Gastroesophageal sphincter (tissue), 4 donors: ENCODE measurements at regions not wholly inside any gene's neighbourhood (a gene's known extent, or its start where the extent isn't known, plus 50 kb on each side); places are given as distances from the start of the nearest gene placed in this dataset.

Experiments used
- ATAC-seq: fragments of 150-250 bp; one replicate; pipeline ENCODE4 v1.9.1; 2016; ENCODE audit warnings: mild to moderate bottlenecking, moderate library complexity
- H3K27ac ChIP-seq, 4 donors: fragments of 200-600 bp; sonication (generic) in 3 of 4; 1 replicate in 3 of 4; 2 replicates in 1 of 4; pipeline ENCODE4 v1.5.1; 2016 to 2019
- H3K27me3 ChIP-seq: fragments of 200-600 bp; sonication (generic); one replicate; pipeline ENCODE4 v1.5.1; 2019
- H3K36me3 ChIP-seq, 2 donors: fragments of 200-600 bp; sonication (generic); one replicate each; pipeline ENCODE4 v1.5.1; 2019; ENCODE audit warnings: control low read depth in 1 of 2
- H3K4me1 ChIP-seq, 3 donors: fragments of 200-600 bp; sonication (generic); 1 replicate in 2 of 3; 2 replicates in 1 of 3; pipeline ENCODE4 v1.5.1; 2016 to 2019; ENCODE audit warnings: control low read depth in 2 of 3
- H3K4me3 ChIP-seq, 2 donors: fragments of 200-600 bp; sonication (generic); one replicate each; pipeline ENCODE4 v1.5.1; 2019; ENCODE audit warnings: mild to moderate bottlenecking in 1 of 2, moderate library complexity in 1 of 2
- H3K9me3 ChIP-seq, 3 donors: fragments of 200-600 bp; sonication (generic); one replicate each; pipeline ENCODE4 v1.5.1; 2017 to 2019; ENCODE audit warnings: control low read depth in 2 of 3
- EP300 ChIP-seq: sonication (generic); formaldehyde crosslinking; IDR thresholded peaks from one replicate; pipeline ENCODE4 v1.6.1; 2017; ENCODE audit warnings: antibody characterized with exemption, mild to moderate bottlenecking
- POLR2A ChIP-seq, 2 donors: fragments of 450-650 bp; IDR thresholded peaks; one replicate each; pipeline ENCODE4 v1.6.1; 2017; ENCODE audit warnings: antibody characterized with exemption in 2 of 2, mild to moderate bottlenecking in 2 of 2, moderate library complexity in 1 of 2
- POLR2AphosphoS5 ChIP-seq: sonication (generic); formaldehyde crosslinking; IDR thresholded peaks from one replicate; pipeline ENCODE4 v1.6.1; 2017; ENCODE audit warnings: antibody characterized with exemption
- WGBS, 2 donors: methylation state at CpG; one replicate each; pipeline ENCODE4 v1.1.5; 2018; ENCODE audit warnings: low coverage in 1 of 2; 5-methylcytosine and 5-hydroxymethylcytosine counted together
- TF ChIP-seq, protein P1 (sequence below), 4 experiments: fragments of 200-600 bp in 2 of 4; fragments of 450-650 bp in 2 of 4; sonication (generic) in 1 of 4; IDR thresholded peaks; one replicate each; pipeline ENCODE4 v1.5.1; 2017 to 2019; ENCODE audit warnings: antibody characterized with exemption in 4 of 4, mild to moderate bottlenecking in 2 of 4, moderate library complexity in 2 of 4

GRCh38 chr1:199279872-199280645, 641.2 kb downstream of the PTPRC start:
- Histone ChIP-seq H3K27ac (no peak overlapping the region), H3K9me3 (no peaks in the 10 kb centered on the region), H3K27me3 (no peaks in the 10 kb centered on the region), H3K36me3 (no peaks in the 10 kb centered on the region), H3K4me1 (no peaks in the 10 kb centered on the region), H3K4me3 (no peak overlapping the region)
- no peak for TF ChIP-seq EP300
- no peak for TF ChIP-seq POLR2AphosphoS5
- TF ChIP-seq, protein P1, sequence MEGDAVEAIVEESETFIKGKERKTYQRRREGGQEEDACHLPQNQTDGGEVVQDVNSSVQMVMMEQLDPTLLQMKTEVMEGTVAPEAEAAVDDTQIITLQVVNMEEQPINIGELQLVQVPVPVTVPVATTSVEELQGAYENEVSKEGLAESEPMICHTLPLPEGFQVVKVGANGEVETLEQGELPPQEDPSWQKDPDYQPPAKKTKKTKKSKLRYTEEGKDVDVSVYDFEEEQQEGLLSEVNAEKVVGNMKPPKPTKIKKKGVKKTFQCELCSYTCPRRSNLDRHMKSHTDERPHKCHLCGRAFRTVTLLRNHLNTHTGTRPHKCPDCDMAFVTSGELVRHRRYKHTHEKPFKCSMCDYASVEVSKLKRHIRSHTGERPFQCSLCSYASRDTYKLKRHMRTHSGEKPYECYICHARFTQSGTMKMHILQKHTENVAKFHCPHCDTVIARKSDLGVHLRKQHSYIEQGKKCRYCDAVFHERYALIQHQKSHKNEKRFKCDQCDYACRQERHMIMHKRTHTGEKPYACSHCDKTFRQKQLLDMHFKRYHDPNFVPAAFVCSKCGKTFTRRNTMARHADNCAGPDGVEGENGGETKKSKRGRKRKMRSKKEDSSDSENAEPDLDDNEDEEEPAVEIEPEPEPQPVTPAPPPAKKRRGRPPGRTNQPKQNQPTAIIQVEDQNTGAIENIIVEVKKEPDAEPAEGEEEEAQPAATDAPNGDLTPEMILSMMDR (IDR thresholded peaks at IDR 0.05): no peak
- no peak for TF ChIP-seq POLR2A (IDR thresholded peaks at IDR 0.05)
- 57 to 76% methylated on average over 3 of the region's 3 CpGs for WGBS, 2 donors
- no peak for ATAC-seq

- Histone ChIP-seq H3K9me3 (no peaks in the 10 kb centered on the region), H3K4me3 (no peak overlapping the region), H3K36me3 (no peaks in the 10 kb centered on the region), H3K27me3 (no peaks in the 10 kb centered on the region), H3K4me1 (no peaks in the 10 kb centered on the region), H3K27ac (no peak overlapping the region)
- ATAC-seq: no peak
- WGBS, 2 donors: 58 to 80% methylated on average over 3 of the region's 3 CpGs
- TF ChIP-seq, protein P1 (IDR thresholded peaks at IDR 0.05): no peak
- no peak for TF ChIP-seq EP300
- TF ChIP-seq POLR2A (IDR thresholded peaks at IDR 0.05): no peak
- no peak for TF ChIP-seq POLR2AphosphoS5
These were observed 644.0 kb downstream of the PTPRC start for GRCh38 chr1:199282751-199283305.

- Histone ChIP-seq H3K36me3 (no peaks in the 10 kb centered on the region), H3K4me3 (no peak overlapping the region), H3K27me3 (no peaks in the 10 kb centered on the region), H3K9me3 (no peaks in the 10 kb centered on the region), H3K27ac (no peak overlapping the region), H3K4me1 (no peaks in the 10 kb centered on the region)
- ATAC-seq: no peak
- WGBS, 2 donors: 0 to 14% methylated on average over 2 of the region's 2 CpGs
- TF ChIP-seq EP300 (no peak), POLR2AphosphoS5 (no peak), POLR2A (IDR thresholded peaks at IDR 0.05) (no peak)
- TF ChIP-seq, protein P1 (IDR thresholded peaks at IDR 0.05): no peak
These were observed 645.0 kb downstream of the PTPRC start for GRCh38 chr1:199283794-199284193.

GRCh38 chr1:199287206-199287605, 648.4 kb downstream of the PTPRC start:
- Histone ChIP-seq H3K27ac (no peak overlapping the region), H3K36me3 (no peaks in the 10 kb centered on the region), H3K27me3 (no peaks in the 10 kb centered on the region), H3K9me3 (no peaks in the 10 kb centered on the region), H3K4me1 (no peaks in the 10 kb centered on the region), H3K4me3 (no peak overlapping the region)
- TF ChIP-seq POLR2AphosphoS5 (no peak), EP300 (no peak)
- no peak for ATAC-seq
- WGBS, 2 donors: 76 to 100% methylated on average over 1 of the region's 1 CpG

- ATAC-seq: no peak
- TF ChIP-seq POLR2AphosphoS5: no peak
- no peak for TF ChIP-seq POLR2A (IDR thresholded peaks at IDR 0.05)
- 36 to 46% methylated on average over 1 of the region's 1 CpG for WGBS, 2 donors
- Histone ChIP-seq H3K4me3 (no peak overlapping the region), H3K4me1 (no peaks in the 10 kb centered on the region), H3K27me3 (no peaks in the 10 kb centered on the region), H3K27ac (no peak overlapping the region), H3K9me3 (no peaks in the 10 kb centered on the region), H3K36me3 (no peaks in the 10 kb centered on the region)
These were observed 648.8 kb downstream of the PTPRC start for GRCh38 chr1:199287647-199288046.

DNA sequence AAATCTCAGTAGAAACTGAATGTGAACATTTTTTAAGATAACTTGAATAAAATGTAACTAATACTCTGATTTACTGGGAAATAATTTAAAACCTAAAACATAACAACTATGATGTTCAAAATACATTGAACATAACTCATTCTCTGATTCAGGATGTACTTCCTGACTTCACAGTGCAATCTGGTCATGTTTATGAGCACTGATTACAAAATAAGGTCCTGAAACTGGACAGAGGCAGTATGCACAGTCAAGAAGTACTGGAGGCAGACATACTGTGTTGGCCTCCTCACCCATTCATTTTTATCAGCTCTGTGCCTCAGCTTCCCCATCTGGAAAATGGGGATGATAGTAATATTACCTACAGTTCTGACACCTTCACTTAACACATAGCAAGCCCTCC, 651.3 kb downstream of the PTPRC start:
- no peak for ATAC-seq
- no peaks in the 10 kb centered on the region for H3K9me3 ChIP-seq
- H3K4me1 ChIP-seq: no peaks in the 10 kb centered on the region
- no peak overlapping the region for H3K4me3 ChIP-seq
- H3K36me3 ChIP-seq: no peaks in the 10 kb centered on the region
- TF ChIP-seq POLR2A (IDR thresholded peaks at IDR 0.05): no peak
- TF ChIP-seq, protein P1 (IDR thresholded peaks at IDR 0.05): no peak
- no peak for TF ChIP-seq EP300
- no peak for TF ChIP-seq POLR2AphosphoS5
- no peaks in the 10 kb centered on the region for H3K27me3 ChIP-seq
- no peak overlapping the region for H3K27ac ChIP-seq
